ENCODE measurements at regions not wholly inside any gene's neighbourhood (a gene's known extent, or its start where the extent isn't known, plus 50 kb on each side); places are given as distances from the start of the nearest gene placed in this dataset.

GRCh38 chr5:82905986-82906385, 171.2 kb downstream of the TMEM167A start:
- Mint-ChIP-seq H3K9me3 (peaks cover 16% of the 10 kb centered on the region), H3K4me1 (ENCODE audit: unreplicated experiment) (peaks cover 18% of the 10 kb centered on the region), H3K36me3 (no peaks in the 10 kb centered on the region), H3K27ac (no peak overlapping the region), H3K4me3 (no peak overlapping the region), H3K27me3 (no peaks in the 10 kb centered on the region)
- no peak for DNase-seq (ENCODE audit: extremely low spot score, unreplicated experiment)
- TF ChIP-seq, protein P1, sequence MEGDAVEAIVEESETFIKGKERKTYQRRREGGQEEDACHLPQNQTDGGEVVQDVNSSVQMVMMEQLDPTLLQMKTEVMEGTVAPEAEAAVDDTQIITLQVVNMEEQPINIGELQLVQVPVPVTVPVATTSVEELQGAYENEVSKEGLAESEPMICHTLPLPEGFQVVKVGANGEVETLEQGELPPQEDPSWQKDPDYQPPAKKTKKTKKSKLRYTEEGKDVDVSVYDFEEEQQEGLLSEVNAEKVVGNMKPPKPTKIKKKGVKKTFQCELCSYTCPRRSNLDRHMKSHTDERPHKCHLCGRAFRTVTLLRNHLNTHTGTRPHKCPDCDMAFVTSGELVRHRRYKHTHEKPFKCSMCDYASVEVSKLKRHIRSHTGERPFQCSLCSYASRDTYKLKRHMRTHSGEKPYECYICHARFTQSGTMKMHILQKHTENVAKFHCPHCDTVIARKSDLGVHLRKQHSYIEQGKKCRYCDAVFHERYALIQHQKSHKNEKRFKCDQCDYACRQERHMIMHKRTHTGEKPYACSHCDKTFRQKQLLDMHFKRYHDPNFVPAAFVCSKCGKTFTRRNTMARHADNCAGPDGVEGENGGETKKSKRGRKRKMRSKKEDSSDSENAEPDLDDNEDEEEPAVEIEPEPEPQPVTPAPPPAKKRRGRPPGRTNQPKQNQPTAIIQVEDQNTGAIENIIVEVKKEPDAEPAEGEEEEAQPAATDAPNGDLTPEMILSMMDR (conservative IDR thresholded peaks at IDR 0.05), result no peak

DNA sequence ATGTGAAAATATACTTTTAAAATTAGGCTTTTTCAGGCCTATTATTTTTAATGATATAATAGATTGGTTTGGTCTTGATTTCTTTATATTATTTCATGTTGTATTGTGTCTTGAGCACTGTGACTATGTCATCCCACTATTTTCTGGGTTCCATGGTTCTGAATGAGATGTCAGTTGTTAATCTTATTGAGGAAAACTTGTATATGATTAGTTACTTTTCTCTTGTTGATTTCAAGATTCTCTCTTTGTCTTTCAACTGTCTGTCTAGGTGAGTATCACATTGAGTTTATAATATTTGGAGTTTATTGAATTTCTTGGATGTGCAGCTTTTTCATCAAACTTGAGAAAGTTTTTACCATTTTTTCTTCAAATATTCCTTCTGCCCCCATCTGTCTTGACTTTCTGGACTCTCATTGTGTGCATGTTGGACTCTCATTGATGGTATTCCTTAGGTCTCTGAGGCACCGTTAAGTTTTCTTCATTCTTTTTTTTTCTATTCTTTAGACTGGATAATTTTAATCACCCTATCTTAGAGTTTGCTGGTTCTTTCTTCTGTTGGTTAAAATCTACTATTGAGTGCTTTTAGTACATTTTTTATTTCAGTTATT, 175.8 kb downstream of the TMEM167A start:
- H3K27ac Mint-ChIP-seq, result no peak overlapping the region
- TF ChIP-seq, protein P1 (conservative IDR thresholded peaks at IDR 0.05), result no peak
- H3K36me3 Mint-ChIP-seq, result no peaks in the 10 kb centered on the region
- H3K27me3 Mint-ChIP-seq, result no peaks in the 10 kb centered on the region
- DNase-seq (ENCODE audit: extremely low spot score, unreplicated experiment), result no peak
- no peak overlapping the region for H3K4me3 Mint-ChIP-seq
- H3K9me3 Mint-ChIP-seq, result peaks cover 24% of the 10 kb centered on the region
- peaks cover 6% of the 10 kb centered on the region for H3K4me1 Mint-ChIP-seq (ENCODE audit: unreplicated experiment)

DNA sequence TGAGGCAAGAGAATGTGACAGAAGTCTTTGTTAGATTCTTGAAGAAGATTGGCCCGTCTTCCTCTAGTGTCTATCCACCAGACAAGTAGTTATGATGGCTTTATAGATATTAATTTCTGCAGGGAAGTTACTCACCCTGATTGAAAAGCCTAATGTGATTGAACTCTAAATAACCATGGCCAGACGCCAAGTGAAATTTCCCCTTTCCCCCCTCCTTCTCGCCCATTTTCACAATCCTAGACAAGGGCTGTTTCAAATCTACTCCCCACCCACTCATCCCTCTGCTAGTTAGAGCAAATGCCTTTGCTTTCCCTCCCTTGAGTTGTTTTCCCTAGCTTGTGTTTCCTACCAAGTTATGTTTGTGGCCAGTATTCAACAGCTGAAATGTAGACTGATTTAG, 182.5 kb downstream of the TMEM167A start:
- TF ChIP-seq, protein P1 (conservative IDR thresholded peaks at IDR 0.05), result no peak
- peak overlapping the region; percentile 26 for H3K4me3 Mint-ChIP-seq
- no peaks in the 10 kb centered on the region for H3K27me3 Mint-ChIP-seq
- H3K4me1 Mint-ChIP-seq (ENCODE audit: unreplicated experiment), result peaks cover 22% of the 10 kb centered on the region
- peaks cover 7% of the 10 kb centered on the region for H3K9me3 Mint-ChIP-seq
- H3K27ac Mint-ChIP-seq, result peak overlapping the region; percentile 19
- no peak for DNase-seq (ENCODE audit: extremely low spot score, unreplicated experiment)
- H3K36me3 Mint-ChIP-seq, result no peaks in the 10 kb centered on the region

DNA sequence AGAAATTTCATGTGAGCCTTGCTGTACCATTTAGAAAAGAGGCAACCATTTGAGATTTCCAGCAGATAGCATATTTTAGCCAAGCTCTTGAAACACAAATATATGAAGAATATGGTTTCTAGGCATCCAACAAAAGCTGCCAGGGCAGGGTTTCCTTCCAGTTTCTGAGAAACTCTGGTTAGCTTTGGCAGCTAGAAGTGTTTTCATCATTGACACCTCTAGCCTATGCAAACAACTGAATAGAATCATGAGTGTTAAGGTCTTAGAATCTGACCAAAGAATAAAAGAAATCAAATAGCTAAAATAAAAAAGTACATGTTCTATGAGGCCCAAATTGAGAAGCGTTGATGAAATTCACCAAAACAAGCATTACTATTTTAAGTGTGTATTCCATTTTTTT, 188.1 kb downstream of the TMEM167A start:
- DNase-seq (ENCODE audit: extremely low spot score, unreplicated experiment), result no peak
- H3K4me3 Mint-ChIP-seq, result no peak overlapping the region
- peaks cover 30% of the 10 kb centered on the region for H3K4me1 Mint-ChIP-seq (ENCODE audit: unreplicated experiment)
- TF ChIP-seq, protein P1 (conservative IDR thresholded peaks at IDR 0.05), result no peak
- H3K27ac Mint-ChIP-seq, result no peak overlapping the region
- peaks cover 4% of the 10 kb centered on the region for H3K27me3 Mint-ChIP-seq
- peaks cover 7% of the 10 kb centered on the region for H3K9me3 Mint-ChIP-seq
- no peaks in the 10 kb centered on the region for H3K36me3 Mint-ChIP-seq

DNA sequence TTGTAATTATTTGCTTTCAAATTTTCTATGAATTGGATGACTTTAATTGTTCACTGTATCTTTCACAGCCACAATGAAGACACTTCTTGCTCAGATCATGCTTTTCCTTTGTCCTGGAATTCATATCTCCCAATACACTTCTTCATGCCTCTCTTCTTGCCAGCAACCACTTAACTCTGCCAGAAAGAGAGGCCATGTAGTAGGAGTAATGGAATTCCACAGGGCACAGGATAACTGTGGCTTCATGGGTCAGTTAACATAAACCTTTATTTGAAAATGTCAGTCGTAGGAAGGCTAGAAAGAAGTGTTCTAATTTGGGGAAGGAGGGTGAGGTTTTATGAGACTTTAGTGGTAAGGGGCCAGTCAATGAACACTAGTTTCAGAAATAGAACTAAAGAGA, 190.3 kb downstream of the TMEM167A start:
- Mint-ChIP-seq H3K36me3 (no peaks in the 10 kb centered on the region), H3K9me3 (peaks cover 7% of the 10 kb centered on the region), H3K27me3 (peaks cover 4% of the 10 kb centered on the region), H3K4me3 (no peak overlapping the region), H3K27ac (no peak overlapping the region), H3K4me1 (ENCODE audit: unreplicated experiment) (peaks cover 23% of the 10 kb centered on the region)
- no peak for DNase-seq (ENCODE audit: extremely low spot score, unreplicated experiment)
- TF ChIP-seq, protein P1 (conservative IDR thresholded peaks at IDR 0.05), result no peak

Measured in type B pancreatic cell (in vitro differentiated cells).